H1 (cell line): ENCODE measurements at regions not wholly inside any gene's neighbourhood (a gene's known extent, or its start where the extent isn't known, plus 50 kb on each side); places are given as distances from the start of the nearest gene placed in this dataset.

ENCODE experiments used
- CTCF ChIA-PET: fragments of 300-600 bp; sonication (Branson Sonifier 250); formaldehyde crosslinking; loops from one replicate; lab custom pipeline; 2021; ENCODE audit not compliant: partially characterized antibody; lab: Charles Lee
- POLR2A ChIA-PET: fragments of 300-600 bp; sonication (Branson Sonifier 250); formaldehyde crosslinking; loops from one replicate; lab custom pipeline; 2021; ENCODE audit warnings: inconsistent platforms; ENCODE audit not compliant: partially characterized antibody; lab: Charles Lee
- DNase-seq, 2 experiments: peaks; one replicate each; pipeline versions ENCODE4 v3.0.0 to v3.0.0-alpha.2; 2010 to 2022; ENCODE audit warnings: low spot score in 2 of 2, low read depth in 1 of 2, mixed read lengths in 1 of 2
- FAIRE-seq: peaks from 2 replicates; lab custom pipeline; 2011; peaks lifted over from hg19 to GRCh38; lab: Jason Lieb, UNC
- H2AFZ ChIP-seq: 2 replicates; pipeline ENCODE4 v1.8.1; 2012; ENCODE audit warnings: low read length, inconsistent platforms
- H2AK5ac ChIP-seq: 2 replicates; pipeline ENCODE4 v1.6.1; 2013; ENCODE audit warnings: low read depth, low read length
- H2BK120ac ChIP-seq: replicated peaks from 2 replicates; pipeline ENCODE3; 2013; ENCODE audit warnings: low read depth, low read length, inconsistent platforms
- H2BK12ac ChIP-seq: 2 replicates; pipeline ENCODE4 v1.6.1; 2013; ENCODE audit warnings: low read depth, low read length
- H2BK15ac ChIP-seq: 2 replicates; pipeline ENCODE4 v1.6.1; 2013; ENCODE audit warnings: low read length
- H2BK20ac ChIP-seq: 2 replicates; pipeline ENCODE4 v1.6.1; 2013; ENCODE audit warnings: low read length
- H2BK5ac ChIP-seq: 2 replicates; pipeline ENCODE4 v1.6.1; 2013; ENCODE audit warnings: low read depth, low read length
- H3K14ac ChIP-seq: 2 replicates; pipeline ENCODE4 v1.6.1; 2013; ENCODE audit warnings: inconsistent platforms; ENCODE audit not compliant: insufficient read length
- H3K18ac ChIP-seq: 2 replicates; pipeline ENCODE4 v1.6.1; 2013; ENCODE audit warnings: low read length; ENCODE audit errors: extremely low read depth
- H3K23ac ChIP-seq: 2 replicates; pipeline ENCODE4 v1.6.1; 2013; ENCODE audit warnings: inconsistent platforms; ENCODE audit not compliant: insufficient read length
- H3K23me2 ChIP-seq: 2 replicates; pipeline ENCODE4 v1.6.1; 2013; ENCODE audit warnings: low read depth, low read length
- H3K27ac ChIP-seq: 2 replicates; pipeline ENCODE4 v1.6.1; 2011; ENCODE audit warnings: low read depth, low read length, inconsistent platforms
- H3K27me3 ChIP-seq, 4 experiments: replicated peaks in 1 of 4; 1 replicate in 1 of 4; 2 replicates in 3 of 4; pipeline versions ENCODE4 v1.6.1 to v1.8.1; 2011 to 2013; ENCODE audit warnings: low read length in 3 of 4, mild to moderate bottlenecking in 3 of 4, inconsistent platforms in 2 of 4, mixed read lengths in 2 of 4, moderate library complexity in 1 of 4; ENCODE audit not compliant: control insufficient read depth in 3 of 4, insufficient read depth in 3 of 4; ENCODE audit errors: extremely low read depth in 1 of 4
- H3K36me3 ChIP-seq, 4 experiments: 2 replicates each; pipeline versions ENCODE4 v1.6.1 to v1.8.1; 2011 to 2013; ENCODE audit warnings: mild to moderate bottlenecking in 4 of 4, low read length in 3 of 4, moderate library complexity in 2 of 4, control low read depth in 1 of 4, inconsistent platforms in 1 of 4; ENCODE audit not compliant: insufficient read depth in 4 of 4, control insufficient read depth in 2 of 4
- H3K4ac ChIP-seq: replicated peaks from 2 replicates; pipeline ENCODE3; 2013; ENCODE audit warnings: low read length, low read depth, mixed read lengths, inconsistent platforms; ENCODE audit not compliant: insufficient read length
- H3K4me1 ChIP-seq, 4 experiments: replicated peaks in 1 of 4; 1 replicate in 1 of 4; 2 replicates in 3 of 4; pipeline versions ENCODE4 v1.6.1 to v1.8.1; 2011 to 2013; ENCODE audit warnings: low read length in 3 of 4, inconsistent platforms in 2 of 4, mixed read lengths in 1 of 4; ENCODE audit not compliant: insufficient read depth in 4 of 4, control insufficient read depth in 3 of 4
- H3K4me2 ChIP-seq, 2 experiments: 2 replicates each; pipeline versions ENCODE4 v1.6.1 to v1.8.1; 2011 to 2013; ENCODE audit warnings: low read depth in 2 of 2, low read length in 2 of 2, control low read depth in 1 of 2, inconsistent platforms in 1 of 2, mild to moderate bottlenecking in 1 of 2; ENCODE audit not compliant: insufficient read depth in 1 of 2
- H3K4me3 ChIP-seq, 4 experiments: fragments of 200-600, 300-600 bp in 1 of 4; sonication (generic), shearing (Covaris generic), sonication (Bioruptor Twin) in 1 of 4; 2 replicates each; pipeline versions ENCODE4 v1.5.1 to v1.8.1; 2011 to 2016; ENCODE audit warnings: low read length in 4 of 4, low read depth in 3 of 4, control low read depth in 2 of 4, inconsistent platforms in 2 of 4, mild to moderate bottlenecking in 2 of 4, mixed read lengths in 1 of 4, moderate library complexity in 1 of 4; ENCODE audit not compliant: insufficient read depth in 2 of 4; ENCODE audit errors: extremely low read depth in 1 of 4
- H3K56ac ChIP-seq: replicated peaks from 2 replicates; pipeline ENCODE3; 2013; ENCODE audit warnings: low read depth, mild to moderate bottlenecking, mixed read lengths, low read length, inconsistent platforms; ENCODE audit not compliant: insufficient read length
- H3K79me1 ChIP-seq: 2 replicates; pipeline ENCODE4 v1.6.1; 2013; ENCODE audit warnings: low read depth, low read length, control low read depth
- H3K79me2 ChIP-seq, 2 experiments: 2 replicates each; pipeline versions ENCODE4 v1.6.1 to v1.8.1; 2012 to 2013; ENCODE audit warnings: low read length in 2 of 2, mild to moderate bottlenecking in 2 of 2, inconsistent platforms in 1 of 2; ENCODE audit not compliant: insufficient read depth in 2 of 2, control insufficient read depth in 1 of 2
- H3K9ac ChIP-seq, 4 experiments: replicated peaks in 1 of 4; 1 replicate in 1 of 4; 2 replicates in 3 of 4; pipeline versions ENCODE4 v1.6.1 to v1.8.1; 2011 to 2013; ENCODE audit warnings: low read depth in 3 of 4, low read length in 3 of 4, control low read depth in 2 of 4, mild to moderate bottlenecking in 2 of 4, moderate library complexity in 2 of 4, inconsistent platforms in 1 of 4; ENCODE audit errors: extremely low read depth in 1 of 4
- H3K9me3 ChIP-seq, 2 experiments: 2 replicates each; pipeline versions ENCODE4 v1.6.1 to v1.8.1; 2012 to 2013; ENCODE audit warnings: mild to moderate bottlenecking in 2 of 2, moderate library complexity in 2 of 2, control low read depth in 1 of 2, inconsistent platforms in 1 of 2, low read depth in 1 of 2, low read length in 1 of 2, mixed read lengths in 1 of 2; ENCODE audit not compliant: insufficient read depth in 2 of 2
- H4K20me1 ChIP-seq, 2 experiments: replicated peaks in 1 of 2; 2 replicates each; pipeline versions ENCODE3 to v1.8.1; 2011 to 2013; ENCODE audit warnings: inconsistent platforms in 2 of 2, low read length in 2 of 2, mild to moderate bottlenecking in 1 of 2; ENCODE audit not compliant: insufficient read depth in 2 of 2, control insufficient read depth in 1 of 2
- H4K5ac ChIP-seq: 2 replicates; pipeline ENCODE4 v1.6.1; 2013; ENCODE audit warnings: low read length, low read depth, mixed read lengths, inconsistent platforms; ENCODE audit not compliant: insufficient read length
- H4K8ac ChIP-seq: 2 replicates; pipeline ENCODE4 v1.8.0; 2013; ENCODE audit warnings: mild to moderate bottlenecking, moderate library complexity, low read length, inconsistent platforms; ENCODE audit not compliant: insufficient read depth; ENCODE audit errors: extremely low read depth
- H4K91ac ChIP-seq: replicated peaks from 2 replicates; pipeline ENCODE3; 2013; ENCODE audit warnings: low read length, mixed read lengths, inconsistent platforms; ENCODE audit not compliant: insufficient read length
- ASH2L ChIP-seq: fragments of 200-600, 300-600 bp; sonication (generic); IDR thresholded peaks from one replicate; pipeline ENCODE4 v1.7.1; 2017; ENCODE audit warnings: low read length
- BCL11A ChIP-seq, 2 experiments: IDR thresholded peaks; one replicate each; pipeline ENCODE4 v1.6.1; 2011; ENCODE audit warnings: low read depth in 2 of 2, low read length in 2 of 2, mild to moderate bottlenecking in 2 of 2
- CBX5 ChIP-seq: fragments of 300-800, 300-1000 bp; sonication (generic); IDR thresholded peaks from 2 replicates; pipeline ENCODE4 v1.7.1; 2016; ENCODE audit warnings: antibody characterized with exemption, low read length, low read depth
- CREB1 ChIP-seq: IDR thresholded peaks from 2 replicates; pipeline ENCODE4 v1.6.1; 2012; ENCODE audit warnings: inconsistent platforms
- EZH2 ChIP-seq: fragments of 200-600 bp; sonication (generic); IDR thresholded peaks from 2 replicates; pipeline ENCODE4 v1.7.1; 2012; ENCODE audit warnings: low read depth, mild to moderate bottlenecking, moderate library complexity, low read length, inconsistent platforms; ENCODE audit not compliant: severe bottlenecking
- JUND ChIP-seq: IDR thresholded peaks from 2 replicates; pipeline ENCODE4 v1.6.1; 2011; ENCODE audit warnings: mild to moderate bottlenecking, improper control_type of control experiment, low read length
- KDM1A ChIP-seq: fragments of 200-600, 300-600 bp; sonication (generic); IDR thresholded peaks from 2 replicates; pipeline ENCODE4 v1.7.1; 2016; ENCODE audit warnings: mild to moderate bottlenecking, low read length, borderline replicate concordance
- MAFK ChIP-seq: IDR thresholded peaks from 2 replicates; pipeline ENCODE4 v1.6.1; 2012; ENCODE audit warnings: low read depth, mild to moderate bottlenecking, improper control_type of control experiment, low read length
- NANOG ChIP-seq: IDR thresholded peaks from 2 replicates; pipeline ENCODE4 v1.6.1; 2011; ENCODE audit warnings: low read length, low read depth, mild to moderate bottlenecking, inconsistent platforms; ENCODE audit not compliant: insufficient read depth, poor library complexity, severe bottlenecking
- SIRT6 ChIP-seq: IDR thresholded peaks from one replicate; pipeline ENCODE4 v1.7.1; 2012; ENCODE audit warnings: low read length, inconsistent platforms
- TEAD4 ChIP-seq: IDR thresholded peaks from 2 replicates; pipeline ENCODE4 v1.6.1; 2012; ENCODE audit warnings: low read depth, low read length, inconsistent platforms, mixed read lengths
- YY1 ChIP-seq: IDR thresholded peaks from 2 replicates; pipeline ENCODE4 v1.6.1; 2011; ENCODE audit warnings: low read depth, mild to moderate bottlenecking, low read length
- ZNF274 ChIP-seq: IDR thresholded peaks from 2 replicates; pipeline ENCODE4 v1.7.0; 2012; ENCODE audit warnings: low read length, borderline replicate concordance; ENCODE audit errors: extremely low read depth
- WGBS, 2 experiments: shearing (Covaris generic) in 1 of 2; methylation state at CpG; one replicate each; pipeline versions ENCODE4 v1.1.6 to v1.1.7; 2013 to 2015; ENCODE audit warnings: low lambda C conversion rate in 2 of 2, mixed read lengths in 2 of 2, inconsistent platforms in 1 of 2, low coverage in 1 of 2, missing lambda C conversion rate in 1 of 2; ENCODE audit not compliant: insufficient replicate concordance in 2 of 2, insufficient coverage in 1 of 2, insufficient read length in 1 of 2; ENCODE audit errors: extremely low coverage in 1 of 2, missing lambda C conversion rate in 1 of 2; 5-methylcytosine and 5-hydroxymethylcytosine counted together

DNA sequence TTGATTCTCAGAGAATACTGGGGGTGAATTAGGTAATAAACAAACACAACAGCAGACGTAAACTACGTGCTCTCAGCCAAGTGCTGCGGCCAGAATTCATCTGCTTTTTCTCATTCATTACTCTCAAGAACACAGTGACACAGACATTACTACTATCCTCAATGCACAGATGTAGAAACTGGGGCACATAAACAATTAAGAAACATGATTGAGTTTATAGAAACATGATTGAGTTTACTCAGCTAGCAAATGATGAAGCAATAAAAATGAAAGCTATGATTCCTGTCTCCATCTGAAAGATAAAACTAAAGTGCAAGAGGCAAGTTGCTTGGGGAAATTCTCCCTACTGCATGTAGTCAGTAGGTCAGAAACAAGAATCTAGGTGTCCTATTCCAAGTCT, 140.5 kb downstream of the IFI44 start:
- no peaks in the 10 kb centered on the region for H3K36me3 ChIP-seq
- H3K14ac ChIP-seq: no peak overlapping the region
- H3K79me2 ChIP-seq: no peaks in the 10 kb centered on the region
- H3K4ac ChIP-seq: no peak overlapping the region
- 95% methylated on average over 3 of the region's 3 CpGs; no CpG with 5 or more reads in 1 of the 2 experiments for WGBS, 2 experiments
- no peak overlapping the region for H3K4me2 ChIP-seq
- H2AK5ac ChIP-seq: no peak overlapping the region
- no peak overlapping the region for H2BK120ac ChIP-seq
- FAIRE-seq (no peak), DNase-seq (no peak)
- H3K23ac ChIP-seq: no peak overlapping the region
- no peak overlapping the region for H3K27ac ChIP-seq
- H2BK5ac ChIP-seq: no peak overlapping the region
- no peaks in the 10 kb centered on the region for H3K4me1 ChIP-seq
- no peak overlapping the region for H4K5ac ChIP-seq
- H3K23me2 ChIP-seq: no peaks in the 10 kb centered on the region
- ChIA-PET CTCF (no interaction called here), POLR2A (no interaction called here)
- H3K56ac ChIP-seq: no peak overlapping the region
- no peaks in the 10 kb centered on the region for H3K9me3 ChIP-seq
- H3K4me3 ChIP-seq: no peak overlapping the region
- no peak overlapping the region for H2AFZ ChIP-seq
- H2BK12ac ChIP-seq: no peak overlapping the region
- no peak overlapping the region for H4K91ac ChIP-seq
- no peak overlapping the region for H4K8ac ChIP-seq
- no peak overlapping the region for H2BK20ac ChIP-seq
- no peak overlapping the region for H3K18ac ChIP-seq
- H2BK15ac ChIP-seq: no peak overlapping the region
- H3K9ac ChIP-seq: no peak overlapping the region
- no peaks in the 10 kb centered on the region for H4K20me1 ChIP-seq
- no peaks in the 10 kb centered on the region for H3K79me1 ChIP-seq
- H3K27me3 ChIP-seq: no peaks in the 10 kb centered on the region
- TF ChIP-seq EZH2 (no peak), MAFK (no peak), CBX5 (no peak), SIRT6 (no peak), YY1 (no peak), JUND (no peak), ASH2L (no peak), KDM1A (no peak), BCL11A (IDR thresholded peaks at IDR 0.05; ENCODE audit: low read depth in 2 of 2, low read length in 2 of 2) (no peak), NANOG (no peak), CREB1 (no peak), TEAD4 (no peak), ZNF274 (no peak)
